NCI-H82 (cell line): ENCODE measurements at regions not wholly inside any gene's neighbourhood (a gene's known extent, or its start where the extent isn't known, plus 50 kb on each side); places are given as distances from the start of the nearest gene placed in this dataset.
"Not testable (repeated sequence)": the region's sequence is repeated elsewhere in the genome, so short reads cannot be mapped to it uniquely, and the experiment has no call there.

ENCODE experiments used
- DNase-seq: peaks from one replicate; lab custom pipeline; 2025; lab: John Stamatoyannopoulos, UW

- peak; percentile 49 for DNase-seq
These were observed 479.1 kb upstream of the MIR17HG start for GRCh38 chr13:90868321-90868920.

GRCh38 chr13:90869580-90869979 lies 477.9 kb upstream of the MIR17HG start:
- no peak for DNase-seq

GRCh38 chr13:90872491-90873025 lies 474.9 kb upstream of the MIR17HG start:
- DNase-seq, result no peak

- no peak for DNase-seq
These were observed 466.7 kb upstream of the MIR17HG start for GRCh38 chr13:90880790-90881189.

GRCh38 chr13:90882551-90882950 lies 464.9 kb upstream of the MIR17HG start:
- DNase-seq, result no peak

GRCh38 chr13:90883592-90883991 lies 463.9 kb upstream of the MIR17HG start:
- DNase-seq, result peak; percentile 10

- no peak for DNase-seq
These were observed 463.4 kb upstream of the MIR17HG start for GRCh38 chr13:90884066-90884465.

GRCh38 chr13:90889906-90890834 lies 457.3 kb upstream of the MIR17HG start:
- DNase-seq, result peak; percentile 12

- no peak for DNase-seq
These were observed 456.2 kb upstream of the MIR17HG start for GRCh38 chr13:90891329-90891728.

GRCh38 chr13:90893199-90893598 lies 454.3 kb upstream of the MIR17HG start:
- not testable (repeated sequence) for DNase-seq

- no peak for DNase-seq
These were observed 451.5 kb upstream of the MIR17HG start for GRCh38 chr13:90896002-90896401.

- no peak for DNase-seq
These were observed 448.7 kb upstream of the MIR17HG start for GRCh38 chr13:90898811-90899210.

- no peak for DNase-seq
These were observed 448.1 kb upstream of the MIR17HG start for GRCh38 chr13:90899416-90899815.

- DNase-seq, result no peak
These were observed 445.2 kb upstream of the MIR17HG start for GRCh38 chr13:90902255-90902654.

GRCh38 chr13:90906554-90906953 lies 440.9 kb upstream of the MIR17HG start:
- DNase-seq, result no peak

- no peak for DNase-seq
These were observed 438.7 kb upstream of the MIR17HG start for GRCh38 chr13:90908792-90909191.

- no peak for DNase-seq
These were observed 437.4 kb upstream of the MIR17HG start for GRCh38 chr13:90910018-90910639.

GRCh38 chr13:90912247-90912646 lies 435.2 kb upstream of the MIR17HG start:
- DNase-seq, result no peak

- DNase-seq, result no peak
These were observed 429.0 kb upstream of the MIR17HG start for GRCh38 chr13:90918536-90918935.

- DNase-seq, result no peak
These were observed 428.3 kb upstream of the MIR17HG start for GRCh38 chr13:90919153-90919552.

- DNase-seq, result peak; percentile 70
These were observed 421.0 kb upstream of the MIR17HG start for GRCh38 chr13:90926459-90926858.

GRCh38 chr13:90928109-90928508 lies 419.4 kb upstream of the MIR17HG start:
- DNase-seq, result no peak
